Stimulated activated naive B cell treated with anti-CD40 and anti-IgM and Interleukin-4, amounts not matched to agents 10 μg/mL and 1 μg/mL and 100 μg/mL, for 72 hours (primary cell): ENCODE measurements at regions not wholly inside any gene's neighbourhood (a gene's known extent, or its start where the extent isn't known, plus 50 kb on each side); places are given as distances from the start of the nearest gene placed in this dataset.

ENCODE experiments used
- ATAC-seq, 2 donors: fragments of 150-1000 bp; cut with Tn5 transposase; replicated peaks; 2 replicates each; pipeline ENCODE4 v1.10.0; 2021; ENCODE audit warnings: moderate library complexity in 1 of 2
- DNase-seq: peaks from one replicate; pipeline ENCODE4 v3.0.0; 2021
- H3K27ac Mint-ChIP-seq: one replicate; pipeline ENCODE4 v1.8.0; 2022; ENCODE audit warnings: mild to moderate bottlenecking, mixed read lengths
- H3K27me3 Mint-ChIP-seq, 2 donors: one replicate each; pipeline ENCODE4 v1.8.0; 2022; ENCODE audit warnings: mixed read lengths in 2 of 2
- H3K36me3 Mint-ChIP-seq, 2 donors: one replicate each; pipeline ENCODE4 v1.8.0; 2022; ENCODE audit warnings: mixed read lengths in 2 of 2, mild to moderate bottlenecking in 1 of 2
- H3K4me1 Mint-ChIP-seq, 2 donors: one replicate each; pipeline ENCODE4 v1.8.0; 2022; ENCODE audit warnings: mixed read lengths in 2 of 2, mild to moderate bottlenecking in 1 of 2
- H3K4me3 Mint-ChIP-seq, 2 donors: one replicate each; pipeline ENCODE4 v1.8.0; 2022; ENCODE audit warnings: mild to moderate bottlenecking in 2 of 2, mixed read lengths in 2 of 2, moderate library complexity in 1 of 2
- H3K9me3 Mint-ChIP-seq, 2 donors: one replicate each; pipeline ENCODE4 v1.8.0; 2022; ENCODE audit warnings: mixed read lengths in 2 of 2, mild to moderate bottlenecking in 1 of 2

DNA sequence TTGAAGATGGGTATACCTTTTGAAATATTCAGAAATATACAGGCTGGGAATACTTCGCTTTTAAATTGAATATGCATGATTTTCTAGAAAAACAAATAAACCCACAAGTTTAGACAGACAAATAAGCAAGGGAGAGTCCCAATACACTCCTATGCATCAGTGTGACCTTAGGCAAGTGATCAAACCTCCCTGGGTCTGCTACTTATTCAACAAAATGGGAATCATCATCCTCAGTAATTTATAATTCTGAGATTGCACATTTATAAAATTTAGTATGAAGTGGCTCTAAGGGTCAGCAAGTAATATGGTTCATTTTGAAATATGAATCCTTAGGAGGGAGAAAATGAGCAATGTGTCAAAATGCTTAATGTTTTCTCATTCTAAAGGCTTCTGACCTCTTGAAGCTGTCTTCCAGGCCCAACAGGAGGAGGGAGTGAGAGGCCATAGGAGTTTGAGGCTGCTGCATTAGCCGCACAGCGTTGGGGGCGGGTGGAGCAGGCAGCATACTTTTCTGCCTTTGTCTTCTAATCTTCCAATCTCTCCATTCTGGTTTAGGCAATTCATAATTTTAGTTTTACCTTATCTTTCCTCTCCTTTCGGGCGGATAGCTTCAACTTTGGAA lies 155.1 kb downstream of the TRIB2 start:
- H3K4me3 Mint-ChIP-seq, result no peak overlapping the region

DNA sequence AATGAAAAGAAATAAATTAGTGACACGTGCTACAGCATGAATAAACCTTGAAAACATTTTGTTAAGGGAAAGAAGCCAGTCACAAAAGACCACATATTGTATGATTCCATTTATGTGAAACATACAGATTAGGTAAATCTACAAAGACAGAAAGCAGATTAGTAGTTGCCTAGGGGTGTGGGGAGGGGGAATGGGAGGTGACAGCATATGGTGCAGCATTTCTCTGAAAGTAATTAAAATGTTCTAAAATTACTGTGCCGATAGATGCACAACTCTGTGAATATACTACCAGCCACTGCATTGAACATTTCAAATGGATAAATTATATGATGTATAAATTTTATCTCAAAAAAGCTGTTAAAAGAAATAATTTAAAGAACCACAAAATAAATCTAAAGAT lies 161.0 kb downstream of the TRIB2 start:
- Mint-ChIP-seq H3K4me3 (no peak overlapping the region), H3K4me1 (no peaks in the 10 kb centered on the region)
- ATAC-seq, result no peak

More for the DNA sequence above, 155.1 kb downstream of the TRIB2 start:
- H3K27ac Mint-ChIP-seq, result no peak overlapping the region
- no peaks in the 10 kb centered on the region for H3K9me3 Mint-ChIP-seq
- ATAC-seq, result no peak
- H3K27me3 Mint-ChIP-seq, result peaks cover 15 to 36% of the 10 kb centered on the region in 2 donors
- no peaks in the 10 kb centered on the region for H3K36me3 Mint-ChIP-seq
- DNase-seq, result no peak
- H3K4me1 Mint-ChIP-seq, result no peaks in the 10 kb centered on the region

DNA sequence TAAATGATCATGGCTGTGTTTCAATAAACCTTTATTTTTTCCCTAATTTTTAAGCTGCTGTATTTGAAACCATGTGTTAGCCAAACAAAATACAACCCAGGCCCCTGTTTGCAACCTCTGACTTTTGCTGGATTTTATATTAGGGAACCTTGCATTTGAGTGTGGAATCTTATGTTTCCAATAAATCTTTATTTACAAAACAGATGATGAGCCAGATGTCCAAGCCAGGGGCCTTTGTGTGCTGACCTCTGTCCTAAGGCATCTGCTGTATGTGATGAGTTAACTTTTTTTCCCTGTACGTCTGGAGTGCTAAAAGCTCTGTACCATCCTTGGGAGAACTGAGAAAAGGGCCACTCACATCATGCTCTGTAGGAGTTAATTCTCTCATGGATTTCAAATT lies 162.9 kb downstream of the TRIB2 start:
- Mint-ChIP-seq H3K4me1 (no peaks in the 10 kb centered on the region), H3K4me3 (no peak overlapping the region), H3K27me3 (peaks cover under 1 to 7% of the 10 kb centered on the region in 2 donors), H3K27ac (no peak overlapping the region), H3K36me3 (no peaks in the 10 kb centered on the region), H3K9me3 (peaks cover 0 to 2% of the 10 kb centered on the region in 2 donors)
- ATAC-seq (no peak), DNase-seq (no peak)

More for the DNA sequence above, 161.0 kb downstream of the TRIB2 start:
- no peak for DNase-seq
- Mint-ChIP-seq H3K9me3 (peaks cover 0 to 2% of the 10 kb centered on the region in 2 donors), H3K27ac (no peak overlapping the region), H3K27me3 (peaks cover 6 to 12% of the 10 kb centered on the region in 2 donors), H3K36me3 (no peaks in the 10 kb centered on the region)

DNA sequence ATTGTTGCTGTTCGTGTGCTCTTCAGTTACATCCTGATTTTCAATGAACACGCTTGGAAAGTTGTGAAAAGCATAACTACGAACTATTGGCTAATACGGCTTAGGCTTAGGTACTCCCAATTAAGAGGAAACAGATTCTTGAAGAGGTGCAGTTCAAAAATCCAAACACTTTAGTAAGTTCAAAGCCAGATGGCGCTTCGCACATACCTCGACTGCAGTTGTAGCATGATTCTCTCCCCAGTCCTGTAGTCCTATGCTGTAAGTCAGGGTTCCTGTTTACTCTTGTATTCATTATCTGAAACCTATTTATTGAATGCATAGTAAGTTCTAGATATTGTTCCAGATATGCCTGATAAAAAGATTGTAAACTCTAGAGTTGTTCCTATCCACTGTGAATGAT lies 165.2 kb downstream of the TRIB2 start:
- Mint-ChIP-seq H3K9me3 (peaks cover 0 to 2% of the 10 kb centered on the region in 2 donors), H3K4me3 (no peak overlapping the region), H3K27ac (no peak overlapping the region), H3K4me1 (no peaks in the 10 kb centered on the region), H3K27me3 (peaks cover 7 to 8% of the 10 kb centered on the region in 2 donors), H3K36me3 (no peaks in the 10 kb centered on the region)
- no peak for ATAC-seq
- DNase-seq, result no peak

DNA sequence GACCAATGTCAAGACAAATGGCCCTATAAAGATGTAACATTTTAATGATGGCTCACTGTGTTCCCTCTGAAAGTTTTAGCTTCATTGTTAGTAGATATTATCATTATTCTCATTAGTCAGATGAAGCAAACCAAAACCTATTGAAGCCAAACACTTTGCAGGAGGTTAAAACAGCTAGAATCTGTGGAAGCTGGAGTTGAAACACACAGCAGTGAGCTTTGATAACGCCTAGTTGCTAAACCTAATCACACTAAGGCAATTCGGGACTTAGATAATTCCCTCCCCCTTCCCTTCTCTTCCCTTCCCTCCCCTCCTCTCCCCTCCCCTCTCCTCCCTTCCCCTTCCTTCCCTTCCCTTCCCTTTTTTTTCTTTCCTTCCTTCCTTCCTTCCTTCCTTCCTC lies 165.7 kb downstream of the TRIB2 start:
- DNase-seq, result no peak
- peaks cover 0 to 2% of the 10 kb centered on the region in 2 donors for H3K9me3 Mint-ChIP-seq
- H3K4me1 Mint-ChIP-seq, result no peaks in the 10 kb centered on the region
- H3K27me3 Mint-ChIP-seq, result peaks cover 7 to 8% of the 10 kb centered on the region in 2 donors
- no peaks in the 10 kb centered on the region for H3K36me3 Mint-ChIP-seq
- H3K4me3 Mint-ChIP-seq, result no peak overlapping the region
- no peak for ATAC-seq
- H3K27ac Mint-ChIP-seq, result no peak overlapping the region

DNA sequence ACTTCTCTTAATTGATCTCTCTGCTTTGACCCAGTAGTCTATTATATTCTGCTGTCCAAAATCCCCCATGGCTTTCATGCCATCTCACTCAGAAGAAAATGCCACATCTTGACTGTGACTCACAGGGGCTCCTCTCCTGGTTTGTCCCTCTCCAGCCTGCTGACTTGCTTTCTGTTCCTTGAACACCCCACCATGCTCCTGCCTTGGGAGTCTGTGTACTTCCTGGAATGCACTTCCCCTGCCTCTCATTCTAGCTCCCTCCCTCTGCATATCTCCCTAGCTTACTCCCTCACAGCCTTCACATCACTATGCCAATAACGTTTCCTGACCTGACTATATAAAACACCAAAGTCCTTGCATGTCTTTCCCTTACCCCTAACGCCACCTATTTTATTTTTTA lies 167.2 kb downstream of the TRIB2 start:
- DNase-seq (no peak), ATAC-seq (no peak)
- H3K4me3 Mint-ChIP-seq, result no peak overlapping the region
- H3K36me3 Mint-ChIP-seq, result no peaks in the 10 kb centered on the region
- H3K27ac Mint-ChIP-seq, result no peak overlapping the region
- H3K9me3 Mint-ChIP-seq, result no peaks in the 10 kb centered on the region
- H3K27me3 Mint-ChIP-seq, result peaks cover 7 to 8% of the 10 kb centered on the region in 2 donors
- H3K4me1 Mint-ChIP-seq, result no peaks in the 10 kb centered on the region

DNA sequence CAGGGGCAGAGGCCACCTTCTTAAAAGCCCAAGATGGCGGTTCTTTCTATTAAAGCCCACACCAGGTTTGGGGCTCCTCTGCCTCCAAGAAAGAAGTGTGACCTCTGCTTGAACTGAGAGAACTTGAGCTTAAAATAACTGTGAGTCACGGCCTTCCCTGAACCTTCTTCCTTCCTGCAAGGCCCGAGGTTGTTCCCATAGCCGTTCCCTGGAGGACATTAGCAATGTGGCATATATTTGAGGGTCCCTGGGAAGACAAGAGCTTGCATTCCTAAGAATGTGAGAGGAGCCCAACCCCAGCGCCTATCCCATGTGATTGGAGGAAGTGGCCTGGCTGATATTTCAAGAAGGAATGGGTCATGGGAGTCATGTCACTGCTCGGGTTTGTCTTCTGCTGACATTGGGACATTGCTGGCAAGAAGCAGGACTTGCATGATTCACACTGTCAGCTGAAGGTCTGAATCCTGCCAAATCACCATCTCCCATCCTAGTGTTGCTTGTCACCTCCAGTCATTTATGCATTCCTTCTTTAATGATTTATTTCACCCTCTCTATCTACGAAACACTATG lies 168.1 kb downstream of the TRIB2 start:
- DNase-seq (no peak), ATAC-seq (no peak)
- no peak overlapping the region for H3K27ac Mint-ChIP-seq
- H3K27me3 Mint-ChIP-seq, result peaks cover 7 to 15% of the 10 kb centered on the region in 2 donors
- no peaks in the 10 kb centered on the region for H3K9me3 Mint-ChIP-seq
- no peaks in the 10 kb centered on the region for H3K36me3 Mint-ChIP-seq
- H3K4me3 Mint-ChIP-seq, result no peak overlapping the region
- H3K4me1 Mint-ChIP-seq, result no peaks in the 10 kb centered on the region

DNA sequence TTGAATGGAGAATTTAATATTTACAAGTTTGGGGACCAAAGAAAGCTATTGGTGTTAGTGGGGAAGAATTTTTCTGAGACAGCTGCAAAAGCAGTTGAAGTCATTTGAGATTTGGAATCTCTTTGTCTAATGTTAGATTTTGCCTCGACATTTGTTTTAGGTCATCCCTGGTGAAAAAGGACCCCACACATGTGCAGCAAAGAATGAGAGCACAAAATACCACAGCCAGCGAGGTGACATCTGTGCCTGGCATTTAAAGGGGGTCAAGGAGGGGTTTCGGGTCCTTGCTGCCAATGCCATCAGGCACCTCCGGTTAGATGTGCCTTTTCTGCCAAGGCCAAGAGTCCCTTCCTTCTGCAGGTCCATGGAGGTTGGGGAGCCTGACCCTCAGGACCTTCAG lies 173.3 kb downstream of the TRIB2 start:
- Mint-ChIP-seq H3K36me3 (peaks cover 5 to 7% of the 10 kb centered on the region in 2 donors), H3K27ac (no peak overlapping the region), H3K9me3 (peaks cover 13 to 16% of the 10 kb centered on the region in 2 donors), H3K27me3 (peaks cover 3 to 36% of the 10 kb centered on the region in 2 donors), H3K4me3 (no peak overlapping the region), H3K4me1 (no peaks in the 10 kb centered on the region)
- no peak for DNase-seq
- ATAC-seq, result no peak

DNA sequence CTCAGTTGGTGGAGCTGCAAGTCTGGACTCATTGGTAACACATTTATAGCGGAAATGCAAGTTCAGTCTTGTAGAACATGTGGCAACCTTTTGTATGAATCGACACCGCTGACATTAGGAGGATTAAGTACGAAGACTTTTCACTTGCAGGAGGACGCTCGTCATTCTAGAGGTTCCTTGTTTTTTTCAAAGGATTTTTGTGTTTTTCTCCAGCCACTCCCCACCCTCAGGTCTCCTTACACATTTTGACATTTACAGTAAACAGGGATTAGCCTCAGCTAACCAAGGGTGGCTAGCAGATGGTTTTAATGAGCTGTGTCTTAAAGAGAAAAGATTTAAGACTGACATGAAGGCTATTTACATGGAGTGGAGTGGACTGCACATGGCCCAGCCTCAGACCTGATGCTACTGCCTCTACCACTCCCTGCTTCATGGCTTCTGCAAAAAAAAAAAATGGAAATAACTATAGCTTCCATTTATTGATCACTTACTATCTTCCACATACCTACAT lies 173.8 kb downstream of the TRIB2 start:
- no peaks in the 10 kb centered on the region for H3K4me1 Mint-ChIP-seq
- peaks cover 7 to 36% of the 10 kb centered on the region in 2 donors for H3K27me3 Mint-ChIP-seq
- peaks cover 8 to 11% of the 10 kb centered on the region in 2 donors for H3K36me3 Mint-ChIP-seq
- ATAC-seq (no peak), DNase-seq (no peak)
- no peak overlapping the region for H3K27ac Mint-ChIP-seq
- H3K9me3 Mint-ChIP-seq, result peaks cover 17 to 20% of the 10 kb centered on the region in 2 donors
- H3K4me3 Mint-ChIP-seq, result no peak overlapping the region

DNA sequence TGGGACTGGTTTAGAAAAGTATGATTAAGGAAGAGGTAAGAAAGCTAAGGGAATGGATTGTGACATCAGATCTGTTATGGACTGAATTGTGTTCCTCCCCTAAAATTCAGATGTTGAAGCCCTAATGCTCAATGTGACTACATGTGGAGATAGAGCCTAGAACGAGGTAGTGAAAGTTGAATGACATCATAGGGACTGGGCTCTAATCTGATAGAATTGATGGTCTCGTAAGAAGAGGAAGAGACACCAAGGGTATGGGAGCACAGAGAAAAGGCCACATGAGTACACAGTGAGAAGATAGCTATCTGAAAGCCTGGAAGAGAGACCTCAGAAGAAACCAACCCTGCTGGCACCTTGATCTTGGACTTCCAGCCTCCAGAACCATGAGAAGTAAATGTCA lies 178.3 kb downstream of the TRIB2 start:
- peaks cover 8 to 27% of the 10 kb centered on the region in 2 donors for H3K27me3 Mint-ChIP-seq
- ATAC-seq, result peak; percentile 46 to 70
- peaks cover 8 to 11% of the 10 kb centered on the region in 2 donors for H3K36me3 Mint-ChIP-seq
- H3K27ac Mint-ChIP-seq, result no peak overlapping the region
- peaks cover 17 to 20% of the 10 kb centered on the region in 2 donors for H3K9me3 Mint-ChIP-seq
- no peak for DNase-seq
- H3K4me1 Mint-ChIP-seq, result peaks cover 0 to 9% of the 10 kb centered on the region in 2 donors
- H3K4me3 Mint-ChIP-seq, result no peak overlapping the region

DNA sequence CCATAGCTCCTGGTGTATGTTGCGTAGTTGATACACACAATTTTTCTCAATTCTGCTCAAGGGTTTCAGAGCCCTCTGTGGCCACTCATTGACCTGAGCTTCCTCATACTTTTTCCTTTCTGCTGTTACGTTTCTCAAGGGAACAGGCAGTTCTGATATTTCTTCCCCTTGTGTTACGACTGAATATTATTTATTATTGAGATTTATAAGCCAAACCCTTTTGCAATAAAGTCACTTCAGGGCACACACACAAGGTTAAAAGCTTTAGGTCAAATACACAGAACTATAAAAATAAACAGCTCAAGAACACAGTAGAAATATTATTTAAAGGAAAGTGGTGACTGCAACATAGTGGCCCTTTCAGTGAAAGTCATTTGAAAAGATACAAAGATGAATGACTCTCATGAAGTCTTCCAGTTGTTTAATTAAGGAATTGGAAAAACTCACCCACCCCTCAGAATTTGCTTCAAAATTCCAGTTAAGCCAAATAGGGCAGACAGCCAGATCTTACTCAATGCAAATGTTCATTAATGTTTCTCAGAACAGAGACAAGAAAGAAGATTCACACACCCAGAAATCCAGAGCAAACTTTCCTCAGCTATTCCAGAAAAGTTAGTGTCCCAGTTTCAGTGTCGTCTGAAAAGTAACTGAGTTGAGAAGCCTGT lies 179.7 kb downstream of the TRIB2 start:
- ATAC-seq (no peak), DNase-seq (no peak)
- peaks cover 0 to 9% of the 10 kb centered on the region in 2 donors for H3K4me1 Mint-ChIP-seq
- H3K9me3 Mint-ChIP-seq, result peaks cover 13 to 17% of the 10 kb centered on the region in 2 donors
- no peak overlapping the region for H3K4me3 Mint-ChIP-seq
- H3K36me3 Mint-ChIP-seq, result peaks cover 8 to 11% of the 10 kb centered on the region in 2 donors
- H3K27me3 Mint-ChIP-seq, result peaks cover 12% of the 10 kb centered on the region in 2 donors
- no peak overlapping the region for H3K27ac Mint-ChIP-seq

DNA sequence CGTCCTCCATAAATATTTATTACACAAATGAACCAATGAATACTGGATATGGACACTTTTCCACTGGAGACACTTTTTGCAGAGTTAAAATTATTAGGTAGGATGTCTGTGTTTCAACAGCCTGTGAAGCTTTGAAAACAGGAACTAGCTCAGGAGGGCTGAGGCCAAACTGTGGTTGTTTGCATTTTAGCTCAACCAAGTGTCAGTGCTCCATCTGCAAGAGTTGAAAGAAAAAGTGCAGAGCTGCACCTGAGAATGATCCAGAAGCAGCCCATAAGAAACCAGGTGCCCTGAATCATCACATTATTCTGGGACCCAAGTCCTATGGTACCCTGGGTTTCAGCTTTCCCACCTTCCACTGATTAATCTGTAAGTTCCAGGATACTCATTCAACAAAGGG lies 180.4 kb downstream of the TRIB2 start:
- Mint-ChIP-seq H3K36me3 (peaks cover 5 to 7% of the 10 kb centered on the region in 2 donors), H3K9me3 (peaks cover 7 to 13% of the 10 kb centered on the region in 2 donors), H3K4me1 (peaks cover 0 to 9% of the 10 kb centered on the region in 2 donors), H3K27ac (no peak overlapping the region), H3K4me3 (no peak overlapping the region), H3K27me3 (peaks cover 8 to 12% of the 10 kb centered on the region in 2 donors)
- DNase-seq (no peak), ATAC-seq (peak in 1 of 2 donors; percentile 29)

DNA sequence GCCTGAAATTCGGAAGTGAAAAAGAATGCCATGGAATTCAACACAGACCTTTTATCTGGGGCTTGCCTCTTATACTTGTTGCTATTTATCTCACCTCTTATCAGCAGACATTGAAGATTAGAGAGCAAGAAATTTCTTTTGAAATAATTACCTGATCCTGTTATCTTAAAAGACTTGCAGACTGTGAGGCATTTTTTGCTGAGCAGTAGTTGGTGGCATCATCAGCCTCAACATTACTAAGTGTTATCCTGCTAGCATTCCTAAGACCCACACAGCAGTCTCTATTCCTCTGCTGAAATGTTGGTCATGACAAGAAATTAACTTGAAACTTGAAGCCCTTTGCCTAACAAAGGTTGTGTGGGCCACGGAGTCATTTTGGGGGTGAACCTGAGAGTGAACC lies 186.5 kb downstream of the TRIB2 start:
- no peaks in the 10 kb centered on the region for H3K9me3 Mint-ChIP-seq
- H3K27ac Mint-ChIP-seq, result peak overlapping the region; percentile 7
- H3K36me3 Mint-ChIP-seq, result no peaks in the 10 kb centered on the region
- ATAC-seq (no peak), DNase-seq (no peak)
- H3K4me1 Mint-ChIP-seq, result no peaks in the 10 kb centered on the region
- H3K27me3 Mint-ChIP-seq, result peaks cover 12% of the 10 kb centered on the region in 2 donors
- H3K4me3 Mint-ChIP-seq, result no peak overlapping the region

DNA sequence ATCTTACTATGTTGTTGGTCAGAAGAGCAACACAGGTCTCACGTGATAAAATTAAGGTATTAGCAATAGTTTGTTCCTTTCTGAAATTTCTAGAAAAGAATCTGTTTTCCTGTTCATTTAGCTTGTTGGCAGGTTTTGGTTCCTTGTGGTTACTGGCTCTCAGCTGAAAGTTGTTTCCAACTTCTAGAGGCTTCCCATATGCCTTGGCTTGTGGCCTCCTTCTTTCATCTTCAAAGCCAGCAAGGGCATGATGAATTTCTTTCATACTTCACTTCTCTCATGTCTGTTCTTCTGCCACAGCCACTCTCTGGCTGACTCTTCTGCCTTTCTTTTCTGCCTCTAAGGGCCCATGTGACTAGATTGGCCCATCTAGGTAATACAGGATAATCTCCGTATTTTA lies 193.7 kb downstream of the TRIB2 start:
- H3K27ac Mint-ChIP-seq, result no peak overlapping the region

More for the DNA sequence above, 193.7 kb downstream of the TRIB2 start:
- H3K4me1 Mint-ChIP-seq, result no peaks in the 10 kb centered on the region
- ATAC-seq (no peak), DNase-seq (no peak)
- H3K36me3 Mint-ChIP-seq, result no peaks in the 10 kb centered on the region
- H3K4me3 Mint-ChIP-seq, result no peak overlapping the region
- peaks cover 17 to 18% of the 10 kb centered on the region in 2 donors for H3K27me3 Mint-ChIP-seq
- H3K9me3 Mint-ChIP-seq, result no peaks in the 10 kb centered on the region
